Brain microvascular endothelial cell (primary cell): ENCODE measurements at regions not wholly inside any gene's neighbourhood (a gene's known extent, or its start where the extent isn't known, plus 50 kb on each side); places are given as distances from the start of the nearest gene placed in this dataset.
"Not testable (repeated sequence)": the region's sequence is repeated elsewhere in the genome, so short reads cannot be mapped to it uniquely, and the experiment has no call there.

Experiments used
- DNase-seq: peaks from one replicate; pipeline ENCODE4 v3.0.0-alpha.2; 2020
- H3K27ac ChIP-seq: fragments of 250-450 bp; sonication (Bioruptor Pico); 2 replicates; pipeline ENCODE4 v1.5.1; 2020; ENCODE audit warnings: mild to moderate bottlenecking, moderate library complexity
- H3K27me3 ChIP-seq: fragments of 250-450 bp; sonication (Bioruptor Pico); replicated peaks from 2 replicates; pipeline ENCODE4 v1.5.1; 2020; ENCODE audit warnings: mild to moderate bottlenecking
- H3K36me3 ChIP-seq: fragments of 250-450 bp; sonication (Bioruptor Pico); replicated peaks from 2 replicates; pipeline ENCODE4 v1.5.1; 2020; ENCODE audit warnings: mild to moderate bottlenecking
- H3K4me3 ChIP-seq: 2 replicates; pipeline ENCODE4 v1.5.1; 2011; ENCODE audit warnings: low read depth, mild to moderate bottlenecking, control low read depth, low read length, moderate library complexity
- in situ Hi-C: cut with HindIII; loops from 2 replicates; pipeline ENCODE4 v1.10.0; 2017; ENCODE audit warnings: low sequenced_read_pairs, low pct_ligation_motif_present
- TF ChIP-seq, protein P1 (sequence below): IDR thresholded peaks from 2 replicates; pipeline ENCODE4 v1.5.1; 2011; ENCODE audit warnings: low read depth, mild to moderate bottlenecking, moderate library complexity, low read length, control low read depth, inconsistent platforms; ENCODE audit errors: missing control alignments

- H3K27ac ChIP-seq: no peak overlapping the region
- H3K36me3 ChIP-seq: no peaks in the 10 kb centered on the region
- DNase-seq: no peak
- in situ Hi-C loops: no loop called here
- no peak overlapping the region for H3K4me3 ChIP-seq
- no peaks in the 10 kb centered on the region for H3K27me3 ChIP-seq
- TF ChIP-seq, protein P1, sequence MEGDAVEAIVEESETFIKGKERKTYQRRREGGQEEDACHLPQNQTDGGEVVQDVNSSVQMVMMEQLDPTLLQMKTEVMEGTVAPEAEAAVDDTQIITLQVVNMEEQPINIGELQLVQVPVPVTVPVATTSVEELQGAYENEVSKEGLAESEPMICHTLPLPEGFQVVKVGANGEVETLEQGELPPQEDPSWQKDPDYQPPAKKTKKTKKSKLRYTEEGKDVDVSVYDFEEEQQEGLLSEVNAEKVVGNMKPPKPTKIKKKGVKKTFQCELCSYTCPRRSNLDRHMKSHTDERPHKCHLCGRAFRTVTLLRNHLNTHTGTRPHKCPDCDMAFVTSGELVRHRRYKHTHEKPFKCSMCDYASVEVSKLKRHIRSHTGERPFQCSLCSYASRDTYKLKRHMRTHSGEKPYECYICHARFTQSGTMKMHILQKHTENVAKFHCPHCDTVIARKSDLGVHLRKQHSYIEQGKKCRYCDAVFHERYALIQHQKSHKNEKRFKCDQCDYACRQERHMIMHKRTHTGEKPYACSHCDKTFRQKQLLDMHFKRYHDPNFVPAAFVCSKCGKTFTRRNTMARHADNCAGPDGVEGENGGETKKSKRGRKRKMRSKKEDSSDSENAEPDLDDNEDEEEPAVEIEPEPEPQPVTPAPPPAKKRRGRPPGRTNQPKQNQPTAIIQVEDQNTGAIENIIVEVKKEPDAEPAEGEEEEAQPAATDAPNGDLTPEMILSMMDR: no peak
Measured at GRCh38 chr5:167107684-167108083, 1183.8 kb upstream of the WWC1 start.

DNA sequence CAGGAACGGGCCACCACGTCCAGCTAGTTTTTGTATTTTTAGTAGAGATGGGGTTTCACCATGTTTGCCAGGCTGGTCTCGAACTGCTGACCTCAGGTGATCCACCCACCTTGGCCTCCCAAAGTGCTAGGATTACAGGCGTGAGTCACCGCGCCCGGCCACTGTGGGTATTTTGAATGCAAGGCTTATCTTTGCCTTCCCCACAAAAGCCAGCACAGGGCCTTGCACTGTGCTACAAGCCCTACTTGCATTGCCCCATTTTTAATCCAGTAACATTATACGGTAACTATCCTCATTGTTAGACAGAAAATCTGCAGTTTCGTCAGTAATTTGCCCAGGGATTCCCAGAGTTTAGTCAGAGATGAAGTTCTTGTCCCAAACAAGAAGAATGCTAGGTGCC, 1183.2 kb upstream of the WWC1 start:
- H3K27ac ChIP-seq, H3K27me3 ChIP-seq, DNase-seq, H3K36me3 ChIP-seq, H3K4me3 ChIP-seq, in situ Hi-C loops: not testable (repeated sequence)

GRCh38 chr5:167112556-167112955, 1178.9 kb upstream of the WWC1 start:
- Histone ChIP-seq H3K27ac (no peak overlapping the region), H3K4me3 (no peak overlapping the region), H3K36me3 (no peaks in the 10 kb centered on the region), H3K27me3 (no peaks in the 10 kb centered on the region)
- in situ Hi-C loops: no loop called here
- no peak for DNase-seq
- TF ChIP-seq, protein P1: no peak

DNA sequence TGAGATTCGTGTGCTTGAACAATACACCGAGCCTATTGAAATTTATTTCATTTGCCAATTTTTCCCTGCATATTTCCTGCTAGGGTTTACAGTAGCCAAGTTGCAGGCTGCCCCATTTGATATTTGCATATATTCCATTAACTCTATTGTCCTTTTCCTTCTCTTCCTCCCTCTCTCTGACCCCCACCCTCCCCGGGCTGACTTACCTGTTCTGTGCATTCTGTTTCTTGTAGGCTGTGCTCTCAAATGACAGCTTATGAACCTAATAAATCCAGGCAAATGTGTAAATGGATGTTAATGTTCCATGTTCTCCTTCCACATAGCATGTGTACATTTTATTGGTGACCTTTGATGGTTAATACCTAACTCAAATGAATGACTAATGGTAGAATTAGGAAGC, 1169.2 kb upstream of the WWC1 start:
- no peak overlapping the region for H3K4me3 ChIP-seq
- H3K36me3 ChIP-seq: no peaks in the 10 kb centered on the region
- TF ChIP-seq, protein P1: no peak
- in situ Hi-C loops: no loop called here
- no peak for DNase-seq
- H3K27me3 ChIP-seq: no peaks in the 10 kb centered on the region
- H3K27ac ChIP-seq: no peak overlapping the region

GRCh38 chr5:167123126-167123525, 1168.3 kb upstream of the WWC1 start:
- DNase-seq: no peak
- TF ChIP-seq, protein P1: no peak
- Histone ChIP-seq H3K4me3 (no peak overlapping the region), H3K27me3 (no peaks in the 10 kb centered on the region), H3K36me3 (no peaks in the 10 kb centered on the region), H3K27ac (no peak overlapping the region)
- in situ Hi-C loops: no loop called here

DNA sequence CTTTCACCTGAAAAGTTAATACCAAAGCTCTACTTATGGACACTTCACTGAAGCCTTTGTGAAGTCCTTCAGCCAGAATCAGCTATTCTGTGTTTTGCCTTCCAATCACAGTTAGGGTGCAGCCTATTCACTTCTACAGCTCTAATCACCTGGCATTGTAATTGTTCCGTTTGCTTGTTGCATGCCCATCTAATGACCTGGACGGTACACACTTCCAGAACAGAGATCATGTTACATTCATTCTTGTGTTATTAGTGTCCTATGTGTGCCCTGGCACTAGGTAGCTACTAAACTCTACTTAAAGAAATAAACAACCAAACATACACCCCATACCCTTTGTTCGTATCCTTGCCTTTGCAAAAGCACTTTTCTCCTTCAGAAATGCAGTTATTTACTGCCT, 1162.9 kb upstream of the WWC1 start:
- in situ Hi-C loops: no loop called here
- Histone ChIP-seq H3K36me3 (no peaks in the 10 kb centered on the region), H3K4me3 (no peak overlapping the region), H3K27ac (no peak overlapping the region), H3K27me3 (no peaks in the 10 kb centered on the region)
- no peak for DNase-seq
- TF ChIP-seq, protein P1: no peak
